Pancreas (tissue), 10 donors: ENCODE measurements at regions not wholly inside any gene's neighbourhood (a gene's known extent, or its start where the extent isn't known, plus 50 kb on each side); places are given as distances from the start of the nearest gene placed in this dataset.

Experiments used
- ATAC-seq, 4 donors: fragments of 200-7000 bp; cut with Tn5 transposase; one replicate each; pipeline versions ENCODE4 v1.8.0 to v1.9.1; 2020; ENCODE audit warnings: mild to moderate bottlenecking in 4 of 4, moderate library complexity in 4 of 4
- DNase-seq, 6 donors: peaks; one replicate each; pipeline ENCODE4 v3.0.0-alpha.2; 2020
- FAIRE-seq: peaks from 2 replicates; lab custom pipeline; 2012; peaks lifted over from hg19 to GRCh38; lab: Jason Lieb, UNC
- H3K27ac ChIP-seq, 4 donors: fragments of 200-600 bp; sonication (generic); 1 replicate in 3 of 4; 2 replicates in 1 of 4; pipeline versions ENCODE4 v1.5.0 to v1.8.0; 2020
- H3K27me3 ChIP-seq, 4 donors: fragments of 200-600 bp; one replicate each; pipeline ENCODE4 v1.8.0; 2021
- H3K36me3 ChIP-seq, 3 donors: fragments of 200-600 bp; sonication (generic) in 1 of 3; one replicate each; pipeline versions ENCODE4 v1.5.0 to v1.8.0; 2020 to 2021
- H3K4me1 ChIP-seq, 3 donors: fragments of 200-600 bp; one replicate each; pipeline ENCODE4 v1.8.0; 2021
- H3K4me3 ChIP-seq, 4 donors: fragments of 200-600 bp; sonication (generic) in 2 of 4; one replicate each; pipeline versions ENCODE4 v1.5.0 to v1.8.0; 2020 to 2021
- H3K9me3 ChIP-seq, 4 donors: fragments of 200-600 bp; one replicate each; pipeline ENCODE4 v1.8.0; 2021
- WGBS, 2 donors: extraction: QIAGEN DNeasy Blood & Tissue Kit; methylation state at CpG; one replicate each; pipeline ENCODE4 v1.1.7; 2013; 5-methylcytosine and 5-hydroxymethylcytosine counted together
- intact Hi-C, 3 donors: fragments of 100-400 bp; cut with DNase I; formaldehyde crosslinking; loops; one replicate each; pipeline versions ENCODE4 v1.11.1 to v1.14.2; 2022
- TF ChIP-seq, protein P1 (sequence below), 4 donors: fragments of 200-600 bp; sonication (generic) in 3 of 4; IDR thresholded peaks; one replicate each; pipeline versions ENCODE4 v1.5.0 to v1.8.0; 2021; ENCODE audit warnings: antibody characterized with exemption in 4 of 4
- donor health status: healthy with polysubstance abuse.
- donor health status: DM: no; HTN: no; CAD: no; lungs with moderate emphysema.
- donor health status: DM: no; HTN: no; CAD: no.
- donor health status: control.
- donor health status: control.
- donor health status: Bipolar disorder and iron deficiency.
- donor health status: DM: yes; HTN: yes; CAD: no.
- donor health status: DM: no; HTN: no; CAD: no.
- donor health status: DM: no; HTN: no; CAD: no.
- donor health status: DM: yes; HTN: yes; CAD: no.

DNA sequence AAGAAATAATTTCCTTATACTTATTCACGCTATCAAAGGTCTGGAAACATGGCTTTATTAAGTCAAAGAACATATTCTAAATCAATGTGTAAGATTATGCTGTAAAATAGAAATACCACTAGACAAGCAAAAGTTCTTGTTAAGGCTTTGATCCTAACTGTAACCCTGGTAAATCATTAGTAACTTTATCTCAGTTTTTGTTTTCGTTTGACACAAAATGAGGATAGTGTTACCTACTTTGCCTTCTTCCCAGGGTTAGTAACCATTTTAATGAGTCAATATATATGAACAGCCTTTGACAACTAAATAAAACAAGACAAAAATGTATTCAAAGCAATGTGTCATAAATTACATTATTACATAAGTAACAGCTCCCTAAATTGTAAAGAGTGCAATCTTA lies 1336.3 kb downstream of the FAM181B start:
- Histone ChIP-seq H3K27ac (no peak overlapping the region), H3K9me3 (no peaks in the 10 kb centered on the region), H3K4me3 (no peak overlapping the region), H3K4me1 (no peaks in the 10 kb centered on the region), H3K36me3 (no peaks in the 10 kb centered on the region), H3K27me3 (no peaks in the 10 kb centered on the region)
- TF ChIP-seq, protein P1, sequence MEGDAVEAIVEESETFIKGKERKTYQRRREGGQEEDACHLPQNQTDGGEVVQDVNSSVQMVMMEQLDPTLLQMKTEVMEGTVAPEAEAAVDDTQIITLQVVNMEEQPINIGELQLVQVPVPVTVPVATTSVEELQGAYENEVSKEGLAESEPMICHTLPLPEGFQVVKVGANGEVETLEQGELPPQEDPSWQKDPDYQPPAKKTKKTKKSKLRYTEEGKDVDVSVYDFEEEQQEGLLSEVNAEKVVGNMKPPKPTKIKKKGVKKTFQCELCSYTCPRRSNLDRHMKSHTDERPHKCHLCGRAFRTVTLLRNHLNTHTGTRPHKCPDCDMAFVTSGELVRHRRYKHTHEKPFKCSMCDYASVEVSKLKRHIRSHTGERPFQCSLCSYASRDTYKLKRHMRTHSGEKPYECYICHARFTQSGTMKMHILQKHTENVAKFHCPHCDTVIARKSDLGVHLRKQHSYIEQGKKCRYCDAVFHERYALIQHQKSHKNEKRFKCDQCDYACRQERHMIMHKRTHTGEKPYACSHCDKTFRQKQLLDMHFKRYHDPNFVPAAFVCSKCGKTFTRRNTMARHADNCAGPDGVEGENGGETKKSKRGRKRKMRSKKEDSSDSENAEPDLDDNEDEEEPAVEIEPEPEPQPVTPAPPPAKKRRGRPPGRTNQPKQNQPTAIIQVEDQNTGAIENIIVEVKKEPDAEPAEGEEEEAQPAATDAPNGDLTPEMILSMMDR (IDR thresholded peaks at IDR 0.05), result no peak
- DNase-seq, result no peak
- no peak for ATAC-seq
- FAIRE-seq, result no peak
- intact Hi-C loops, result no loop called here
- WGBS, 2 donors, result 8 to 9% methylated on average over 2 of the region's 2 CpGs

DNA sequence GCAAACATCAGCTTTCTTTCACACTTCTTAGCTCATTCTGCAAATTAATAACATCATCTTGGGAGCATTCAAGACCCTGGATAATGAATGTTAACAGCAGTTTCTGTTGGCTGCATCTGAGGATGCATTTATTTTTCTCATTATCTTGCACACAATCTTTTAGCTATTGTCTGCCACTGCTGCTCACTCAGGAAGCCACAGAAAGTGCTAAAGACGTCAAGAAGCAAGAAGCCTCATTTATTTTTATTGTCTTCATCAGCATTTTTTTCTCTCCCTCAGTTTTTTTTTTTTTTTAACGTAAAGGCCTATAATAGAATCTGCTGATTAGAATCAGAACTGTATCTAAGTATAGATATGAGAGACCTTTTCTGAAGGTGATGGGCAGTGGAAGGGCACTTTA lies 1339.4 kb downstream of the FAM181B start:
- no peaks in the 10 kb centered on the region for H3K36me3 ChIP-seq
- H3K9me3 ChIP-seq, result no peaks in the 10 kb centered on the region
- ATAC-seq (no peak), DNase-seq (no peak), FAIRE-seq (no peak)
- H3K27me3 ChIP-seq, result no peaks in the 10 kb centered on the region
- 50 to 65% methylated on average over 2 of the region's 2 CpGs for WGBS, 2 donors
- intact Hi-C loops, result no loop called here
- TF ChIP-seq, protein P1 (IDR thresholded peaks at IDR 0.05), result no peak
- no peak overlapping the region for H3K4me3 ChIP-seq
- no peak overlapping the region for H3K27ac ChIP-seq
- no peaks in the 10 kb centered on the region for H3K4me1 ChIP-seq

DNA sequence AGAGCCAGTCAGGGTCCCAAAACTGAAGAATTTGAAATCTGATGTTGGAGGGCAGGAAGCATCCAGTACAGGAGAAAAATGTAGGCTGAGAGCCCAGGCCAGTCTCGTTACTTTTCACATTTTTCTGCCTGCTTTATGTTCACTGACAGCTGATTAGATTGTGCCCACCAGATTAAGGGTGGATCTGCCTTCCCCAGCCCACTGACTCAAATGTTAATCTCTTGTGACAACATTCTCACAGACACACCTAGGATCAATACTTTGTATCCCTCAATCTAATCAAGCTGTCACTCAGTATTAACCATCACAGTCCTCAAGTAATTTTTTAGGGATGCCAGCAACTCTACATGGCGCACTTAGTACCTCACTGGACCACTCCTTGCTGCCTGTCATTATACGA lies 1345.3 kb downstream of the FAM181B start:
- intact Hi-C loops, result no loop called here
- Histone ChIP-seq H3K4me3 (no peak overlapping the region), H3K9me3 (no peaks in the 10 kb centered on the region), H3K36me3 (no peaks in the 10 kb centered on the region), H3K4me1 (no peaks in the 10 kb centered on the region), H3K27me3 (no peaks in the 10 kb centered on the region), H3K27ac (no peak overlapping the region)
- ATAC-seq (no peak), FAIRE-seq (no peak), DNase-seq (no peak)
- TF ChIP-seq, protein P1 (IDR thresholded peaks at IDR 0.05), result no peak
- 60 to 72% methylated on average over 3 of the region's 3 CpGs for WGBS, 2 donors

DNA sequence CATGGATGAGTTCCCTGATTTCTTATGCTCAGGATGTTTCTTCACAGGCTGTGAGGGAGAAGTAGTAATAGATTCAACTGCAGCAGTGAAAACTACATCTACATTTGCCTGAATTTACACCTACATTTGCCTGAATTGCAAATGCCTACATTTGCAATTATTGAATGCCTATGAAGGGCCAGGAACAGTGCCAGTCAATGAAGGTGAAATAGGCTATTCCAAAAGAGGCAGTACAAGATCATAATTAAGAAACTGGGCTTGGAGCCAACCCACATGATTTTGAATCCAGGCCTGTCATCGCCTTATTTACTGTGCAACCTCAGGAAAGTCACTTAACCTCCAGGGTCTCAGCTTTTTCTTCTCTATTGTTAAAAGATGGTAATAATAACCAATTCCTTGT lies 1353.3 kb downstream of the FAM181B start:
- H3K4me3 ChIP-seq, result no peak overlapping the region
- 57 to 63% methylated on average over 1 of the region's 1 CpG for WGBS, 2 donors
- DNase-seq, result no peak
- no peak for FAIRE-seq
- H3K9me3 ChIP-seq, result no peaks in the 10 kb centered on the region
- no peaks in the 10 kb centered on the region for H3K36me3 ChIP-seq
- no peaks in the 10 kb centered on the region for H3K27me3 ChIP-seq
- no peaks in the 10 kb centered on the region for H3K4me1 ChIP-seq
- intact Hi-C loops, result no loop called here
- TF ChIP-seq, protein P1 (IDR thresholded peaks at IDR 0.05), result no peak
- H3K27ac ChIP-seq, result no peak overlapping the region
- ATAC-seq, result no peak

DNA sequence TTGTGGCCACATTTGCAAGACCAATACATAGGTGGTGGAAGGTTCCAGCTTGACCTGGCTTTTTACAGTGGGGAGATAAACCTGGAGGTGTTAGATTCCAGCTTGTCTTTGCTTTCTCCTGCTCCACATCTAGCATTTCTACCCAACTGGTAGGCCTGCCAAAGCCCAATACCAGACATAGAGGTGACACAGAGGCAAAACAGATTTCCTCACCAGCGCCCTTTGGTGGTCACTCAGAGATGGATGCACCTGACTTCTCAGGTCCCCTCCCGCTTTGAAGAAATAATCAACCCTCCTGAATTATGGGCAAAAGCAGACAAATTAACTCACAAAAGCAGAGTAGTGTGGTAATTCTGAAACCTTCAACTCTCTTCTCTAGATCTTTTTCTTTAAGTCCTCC lies 1356.2 kb downstream of the FAM181B start:
- intact Hi-C loops, result no loop called here
- DNase-seq (no peak), FAIRE-seq (no peak), ATAC-seq (no peak)
- H3K27me3 ChIP-seq, result no peaks in the 10 kb centered on the region
- H3K4me1 ChIP-seq, result no peaks in the 10 kb centered on the region
- WGBS, 2 donors, result 45 to 73% methylated on average over 2 of the region's 2 CpGs
- TF ChIP-seq, protein P1 (IDR thresholded peaks at IDR 0.05), result no peak
- no peaks in the 10 kb centered on the region for H3K36me3 ChIP-seq
- no peak overlapping the region for H3K27ac ChIP-seq
- no peak overlapping the region for H3K4me3 ChIP-seq
- H3K9me3 ChIP-seq, result no peaks in the 10 kb centered on the region
